ENCODE measurements at regions not wholly inside any gene's neighbourhood (a gene's known extent, or its start where the extent isn't known, plus 50 kb on each side); places are given as distances from the start of the nearest gene placed in this dataset.
"Not testable (repeated sequence)": the region's sequence is repeated elsewhere in the genome, so short reads cannot be mapped to it uniquely, and the experiment has no call there.

- DNase-seq (ENCODE audit: low read depth) = no peak
These were observed 284.9 kb downstream of the FBXO8 start for GRCh38 chr4:173998471-173999144.

GRCh38 chr4:173995779-173996178 is 287.7 kb downstream of the FBXO8 start:
- not testable (repeated sequence) for DNase-seq (ENCODE audit: low read depth); H3K4me3 ChIP-seq (ENCODE audit: low read length)

More at GRCh38 chr4:173998471-173999144, 284.9 kb downstream of the FBXO8 start:
- no peak for TF ChIP-seq CTCF (conservative IDR thresholded peaks at IDR 0.05; ENCODE audit: low read length)
- no peak overlapping the region for H3K4me3 ChIP-seq (ENCODE audit: low read length)

- DNase-seq (ENCODE audit: low read depth) = no peak
- TF ChIP-seq CTCF (conservative IDR thresholded peaks at IDR 0.05; ENCODE audit: low read length) = no peak
- H3K4me3 ChIP-seq (ENCODE audit: low read length) = no peak overlapping the region
These were observed 291.7 kb downstream of the FBXO8 start for GRCh38 chr4:173991814-173992213.

GRCh38 chr4:173991316-173991715 is 292.2 kb downstream of the FBXO8 start:
- H3K4me3 ChIP-seq (ENCODE audit: low read length) = no peak overlapping the region
- DNase-seq (ENCODE audit: low read depth) = no peak
- no peak for TF ChIP-seq CTCF (conservative IDR thresholded peaks at IDR 0.05; ENCODE audit: low read length)

GRCh38 chr4:173990869-173991210 is 292.6 kb downstream of the FBXO8 start:
- no peak for DNase-seq (ENCODE audit: low read depth)
- TF ChIP-seq CTCF (conservative IDR thresholded peaks at IDR 0.05; ENCODE audit: low read length) = no peak
- no peak overlapping the region for H3K4me3 ChIP-seq (ENCODE audit: low read length)

- peak; percentile 75 for TF ChIP-seq CTCF (conservative IDR thresholded peaks at IDR 0.05; ENCODE audit: low read length)
- peak; percentile 49 for DNase-seq (ENCODE audit: low read depth)
- H3K4me3 ChIP-seq (ENCODE audit: low read length) = no peak overlapping the region
These were observed 293.2 kb downstream of the FBXO8 start for GRCh38 chr4:173990126-173990868.

GRCh38 chr4:173963523-173963922 is 319.9 kb downstream of the FBXO8 start:
- not testable (repeated sequence) for H3K4me3 ChIP-seq (ENCODE audit: low read length); DNase-seq (ENCODE audit: low read depth)

GRCh38 chr4:173960398-173960797 is 323.1 kb downstream of the FBXO8 start:
- DNase-seq (ENCODE audit: low read depth) = no peak
- no peak for TF ChIP-seq CTCF (conservative IDR thresholded peaks at IDR 0.05; ENCODE audit: low read length)
- no peak overlapping the region for H3K4me3 ChIP-seq (ENCODE audit: low read length)
